Liver (tissue), 8 donors: ENCODE measurements at regions not wholly inside any gene's neighbourhood (a gene's known extent, or its start where the extent isn't known, plus 50 kb on each side); places are given as distances from the start of the nearest gene placed in this dataset.
"Not testable (repeated sequence)": the region's sequence is repeated elsewhere in the genome, so short reads cannot be mapped to it uniquely, and the experiment has no call there.

Source experiments
- DNase-seq: peaks from one replicate; pipeline ENCODE4 v3.0.0-alpha.2; 2017; ENCODE audit warnings: low spot score
- H3K27ac ChIP-seq, 2 donors: one replicate each; pipeline ENCODE4 v1.7.0; 2013; ENCODE audit warnings: inconsistent platforms in 2 of 2, low read length in 2 of 2, control low read depth in 1 of 2, low read depth in 1 of 2, mild to moderate bottlenecking in 1 of 2
- H3K27me3 ChIP-seq, 4 donors: one replicate each; pipeline versions ENCODE4 v1.6.1 to v1.7.0; 2013; ENCODE audit warnings: low read length in 3 of 4, inconsistent platforms in 1 of 4, mild to moderate bottlenecking in 1 of 4, moderate library complexity in 1 of 4; ENCODE audit not compliant: control insufficient read depth in 4 of 4, insufficient read depth in 4 of 4
- H3K36me3 ChIP-seq, 4 donors: one replicate each; pipeline versions ENCODE4 v1.6.1 to v1.7.0; 2013; ENCODE audit warnings: low read length in 3 of 4, mild to moderate bottlenecking in 3 of 4, low read depth in 1 of 4, moderate library complexity in 1 of 4; ENCODE audit not compliant: control insufficient read depth in 4 of 4, insufficient read depth in 3 of 4
- H3K4me1 ChIP-seq, 4 donors: one replicate each; pipeline versions ENCODE4 v1.6.1 to v1.7.0; 2013; ENCODE audit warnings: low read length in 3 of 4, mild to moderate bottlenecking in 3 of 4, moderate library complexity in 1 of 4; ENCODE audit not compliant: control insufficient read depth in 4 of 4, insufficient read depth in 4 of 4
- H3K4me3 ChIP-seq, 3 donors: one replicate each; pipeline versions ENCODE4 v1.6.1 to v1.7.0; 2013; ENCODE audit warnings: low read length in 3 of 3, control low read depth in 1 of 3, low read depth in 1 of 3, mild to moderate bottlenecking in 1 of 3
- H3K9ac ChIP-seq, 2 donors: one replicate each; pipeline ENCODE4 v1.7.0; 2013; ENCODE audit warnings: low read length in 2 of 2, mild to moderate bottlenecking in 2 of 2, moderate library complexity in 2 of 2, control low read depth in 1 of 2, low read depth in 1 of 2
- H3K9me3 ChIP-seq, 4 donors: one replicate each; pipeline versions ENCODE4 v1.6.1 to v1.7.0; 2013; ENCODE audit warnings: low read length in 3 of 4; ENCODE audit not compliant: control insufficient read depth in 4 of 4
- EGR1 ChIP-seq, 2 donors: IDR thresholded peaks; 2 replicates each; pipeline ENCODE4 v1.6.1; 2016 to 2018; ENCODE audit warnings: antibody characterized with exemption in 2 of 2, low read depth in 2 of 2
- FOXA1 ChIP-seq: IDR thresholded peaks from 2 replicates; pipeline ENCODE4 v1.6.1; 2016; ENCODE audit warnings: antibody characterized with exemption
- FOXA2 ChIP-seq: IDR thresholded peaks from 2 replicates; pipeline ENCODE4 v1.6.1; 2016; ENCODE audit warnings: antibody characterized with exemption
- GABPA ChIP-seq, 2 donors: IDR thresholded peaks in 1 of 2; conservative IDR thresholded peaks in 1 of 2; 2 replicates each; pipeline ENCODE4 v1.6.1; 2016; ENCODE audit warnings: antibody characterized with exemption in 2 of 2, mild to moderate bottlenecking in 1 of 2, moderate library complexity in 1 of 2
- HNF4G ChIP-seq: IDR thresholded peaks from 2 replicates; pipeline ENCODE4 v1.6.1; 2016; ENCODE audit warnings: antibody characterized with exemption
- NR2F2 ChIP-seq: IDR thresholded peaks from 2 replicates; pipeline ENCODE4 v1.6.1; 2016; ENCODE audit warnings: antibody characterized with exemption
- RAD21 ChIP-seq, 2 donors: IDR thresholded peaks; 2 replicates each; pipeline ENCODE4 v1.6.1; 2016; ENCODE audit warnings: antibody characterized with exemption in 2 of 2, mild to moderate bottlenecking in 2 of 2
- RXRA ChIP-seq, 2 donors: IDR thresholded peaks; 2 replicates each; pipeline ENCODE4 v1.6.1; 2017 to 2018; ENCODE audit warnings: antibody characterized with exemption in 2 of 2, mild to moderate bottlenecking in 1 of 2
- SP1 ChIP-seq: IDR thresholded peaks from 2 replicates; pipeline ENCODE4 v1.6.1; 2018; ENCODE audit warnings: antibody characterized with exemption, mild to moderate bottlenecking
- YY1 ChIP-seq: IDR thresholded peaks from 2 replicates; pipeline ENCODE4 v1.6.1; 2016; ENCODE audit warnings: antibody characterized with exemption, mild to moderate bottlenecking
- WGBS: extraction: QIAGEN DNeasy Blood & Tissue Kit; methylation state at CpG from one replicate; pipeline ENCODE4 v1.1.7; 2013; 5-methylcytosine and 5-hydroxymethylcytosine counted together
- TF ChIP-seq, protein P1 (sequence below): IDR thresholded peaks from 2 replicates; pipeline ENCODE4 v1.6.1; 2016; ENCODE audit warnings: antibody characterized with exemption, mild to moderate bottlenecking
- TF ChIP-seq, protein P2 (sequence below): fragments of 150-350 bp; IDR thresholded peaks from 2 replicates; pipeline ENCODE4 v1.5.1; 2017; ENCODE audit warnings: improper control_type of control experiment, low read depth, low read length; ENCODE audit not compliant: missing input control
- TF ChIP-seq, protein P3 (sequence below): IDR thresholded peaks from 2 replicates; pipeline ENCODE4 v1.6.1; 2016; ENCODE audit warnings: antibody characterized with exemption
- TF ChIP-seq, protein P4 (sequence below): IDR thresholded peaks from 2 replicates; pipeline ENCODE4 v1.6.1; 2016; ENCODE audit warnings: antibody characterized with exemption
- TF ChIP-seq, protein P5 (sequence below): IDR thresholded peaks from 2 replicates; pipeline ENCODE4 v1.6.1; 2016; ENCODE audit warnings: antibody characterized with exemption
- donor health status: healthy.
- donor health status: healthy.
- donor health status: healthy.
- donor health status: healthy.
- donor health status: healthy.

DNA sequence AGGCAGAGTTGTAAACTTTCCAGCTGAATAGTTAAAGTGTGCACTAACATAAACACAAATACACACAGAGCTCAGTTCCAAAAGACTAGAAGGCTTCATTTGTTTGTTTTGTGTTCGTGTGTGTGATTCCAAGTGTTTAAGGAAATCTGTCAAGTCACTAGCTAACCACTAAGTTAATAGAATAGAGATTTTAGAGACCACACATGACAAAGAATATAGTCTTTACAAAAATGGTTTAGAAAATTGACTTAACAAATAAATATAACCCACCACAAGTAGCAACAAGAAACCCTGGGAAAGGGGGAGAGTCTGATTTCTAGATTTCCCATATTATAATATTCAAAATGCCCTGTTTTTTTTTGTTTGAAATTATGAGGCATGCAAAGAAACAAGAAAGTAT, 209.4 kb downstream of the FZD1 start:
- DNase-seq, result no peak
- H3K4me1 ChIP-seq, result no peaks in the 10 kb centered on the region
- peaks cover 0 to 10% (median 1%) of the 10 kb centered on the region in 4 donors for H3K9me3 ChIP-seq
- WGBS, result 55% methylated on average over 1 of the region's 1 CpG
- TF ChIP-seq, protein P1, sequence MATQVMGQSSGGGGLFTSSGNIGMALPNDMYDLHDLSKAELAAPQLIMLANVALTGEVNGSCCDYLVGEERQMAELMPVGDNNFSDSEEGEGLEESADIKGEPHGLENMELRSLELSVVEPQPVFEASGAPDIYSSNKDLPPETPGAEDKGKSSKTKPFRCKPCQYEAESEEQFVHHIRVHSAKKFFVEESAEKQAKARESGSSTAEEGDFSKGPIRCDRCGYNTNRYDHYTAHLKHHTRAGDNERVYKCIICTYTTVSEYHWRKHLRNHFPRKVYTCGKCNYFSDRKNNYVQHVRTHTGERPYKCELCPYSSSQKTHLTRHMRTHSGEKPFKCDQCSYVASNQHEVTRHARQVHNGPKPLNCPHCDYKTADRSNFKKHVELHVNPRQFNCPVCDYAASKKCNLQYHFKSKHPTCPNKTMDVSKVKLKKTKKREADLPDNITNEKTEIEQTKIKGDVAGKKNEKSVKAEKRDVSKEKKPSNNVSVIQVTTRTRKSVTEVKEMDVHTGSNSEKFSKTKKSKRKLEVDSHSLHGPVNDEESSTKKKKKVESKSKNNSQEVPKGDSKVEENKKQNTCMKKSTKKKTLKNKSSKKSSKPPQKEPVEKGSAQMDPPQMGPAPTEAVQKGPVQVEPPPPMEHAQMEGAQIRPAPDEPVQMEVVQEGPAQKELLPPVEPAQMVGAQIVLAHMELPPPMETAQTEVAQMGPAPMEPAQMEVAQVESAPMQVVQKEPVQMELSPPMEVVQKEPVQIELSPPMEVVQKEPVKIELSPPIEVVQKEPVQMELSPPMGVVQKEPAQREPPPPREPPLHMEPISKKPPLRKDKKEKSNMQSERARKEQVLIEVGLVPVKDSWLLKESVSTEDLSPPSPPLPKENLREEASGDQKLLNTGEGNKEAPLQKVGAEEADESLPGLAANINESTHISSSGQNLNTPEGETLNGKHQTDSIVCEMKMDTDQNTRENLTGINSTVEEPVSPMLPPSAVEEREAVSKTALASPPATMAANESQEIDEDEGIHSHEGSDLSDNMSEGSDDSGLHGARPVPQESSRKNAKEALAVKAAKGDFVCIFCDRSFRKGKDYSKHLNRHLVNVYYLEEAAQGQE, result no peak
- TF ChIP-seq, protein P2, sequence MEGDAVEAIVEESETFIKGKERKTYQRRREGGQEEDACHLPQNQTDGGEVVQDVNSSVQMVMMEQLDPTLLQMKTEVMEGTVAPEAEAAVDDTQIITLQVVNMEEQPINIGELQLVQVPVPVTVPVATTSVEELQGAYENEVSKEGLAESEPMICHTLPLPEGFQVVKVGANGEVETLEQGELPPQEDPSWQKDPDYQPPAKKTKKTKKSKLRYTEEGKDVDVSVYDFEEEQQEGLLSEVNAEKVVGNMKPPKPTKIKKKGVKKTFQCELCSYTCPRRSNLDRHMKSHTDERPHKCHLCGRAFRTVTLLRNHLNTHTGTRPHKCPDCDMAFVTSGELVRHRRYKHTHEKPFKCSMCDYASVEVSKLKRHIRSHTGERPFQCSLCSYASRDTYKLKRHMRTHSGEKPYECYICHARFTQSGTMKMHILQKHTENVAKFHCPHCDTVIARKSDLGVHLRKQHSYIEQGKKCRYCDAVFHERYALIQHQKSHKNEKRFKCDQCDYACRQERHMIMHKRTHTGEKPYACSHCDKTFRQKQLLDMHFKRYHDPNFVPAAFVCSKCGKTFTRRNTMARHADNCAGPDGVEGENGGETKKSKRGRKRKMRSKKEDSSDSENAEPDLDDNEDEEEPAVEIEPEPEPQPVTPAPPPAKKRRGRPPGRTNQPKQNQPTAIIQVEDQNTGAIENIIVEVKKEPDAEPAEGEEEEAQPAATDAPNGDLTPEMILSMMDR, result no peak
- no peak for TF ChIP-seq GABPA (IDR thresholded peaks at IDR 0.05 in 1 of 2, conservative IDR thresholded peaks at IDR 0.05 in 1 of 2)
- TF ChIP-seq RAD21 (IDR thresholded peaks at IDR 0.05), result no peak
- no peak for TF ChIP-seq RXRA (IDR thresholded peaks at IDR 0.05)
- TF ChIP-seq, protein P3, sequence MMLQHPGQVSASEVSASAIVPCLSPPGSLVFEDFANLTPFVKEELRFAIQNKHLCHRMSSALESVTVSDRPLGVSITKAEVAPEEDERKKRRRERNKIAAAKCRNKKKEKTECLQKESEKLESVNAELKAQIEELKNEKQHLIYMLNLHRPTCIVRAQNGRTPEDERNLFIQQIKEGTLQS, result no peak
- TF ChIP-seq, protein P4, sequence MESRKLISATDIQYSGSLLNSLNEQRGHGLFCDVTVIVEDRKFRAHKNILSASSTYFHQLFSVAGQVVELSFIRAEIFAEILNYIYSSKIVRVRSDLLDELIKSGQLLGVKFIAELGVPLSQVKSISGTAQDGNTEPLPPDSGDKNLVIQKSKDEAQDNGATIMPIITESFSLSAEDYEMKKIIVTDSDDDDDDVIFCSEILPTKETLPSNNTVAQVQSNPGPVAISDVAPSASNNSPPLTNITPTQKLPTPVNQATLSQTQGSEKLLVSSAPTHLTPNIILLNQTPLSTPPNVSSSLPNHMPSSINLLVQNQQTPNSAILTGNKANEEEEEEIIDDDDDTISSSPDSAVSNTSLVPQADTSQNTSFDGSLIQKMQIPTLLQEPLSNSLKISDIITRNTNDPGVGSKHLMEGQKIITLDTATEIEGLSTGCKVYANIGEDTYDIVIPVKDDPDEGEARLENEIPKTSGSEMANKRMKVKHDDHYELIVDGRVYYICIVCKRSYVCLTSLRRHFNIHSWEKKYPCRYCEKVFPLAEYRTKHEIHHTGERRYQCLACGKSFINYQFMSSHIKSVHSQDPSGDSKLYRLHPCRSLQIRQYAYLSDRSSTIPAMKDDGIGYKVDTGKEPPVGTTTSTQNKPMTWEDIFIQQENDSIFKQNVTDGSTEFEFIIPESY, result no peak
- TF ChIP-seq SP1, result no peak
- TF ChIP-seq, protein P5, sequence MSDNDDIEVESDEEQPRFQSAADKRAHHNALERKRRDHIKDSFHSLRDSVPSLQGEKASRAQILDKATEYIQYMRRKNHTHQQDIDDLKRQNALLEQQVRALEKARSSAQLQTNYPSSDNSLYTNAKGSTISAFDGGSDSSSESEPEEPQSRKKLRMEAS, result no peak
- no peak for TF ChIP-seq FOXA1
- no peak for TF ChIP-seq EGR1 (IDR thresholded peaks at IDR 0.05; ENCODE audit: low read depth in 2 of 2)
- no peak for TF ChIP-seq NR2F2
- TF ChIP-seq FOXA2, result no peak
- TF ChIP-seq HNF4G, result no peak
- TF ChIP-seq YY1, result no peak
- H3K27ac ChIP-seq, result no peak overlapping the region
- H3K36me3 ChIP-seq, result no peaks in the 10 kb centered on the region
- H3K27me3 ChIP-seq, result no peaks in the 10 kb centered on the region
- no peak overlapping the region for H3K9ac ChIP-seq
- no peak overlapping the region for H3K4me3 ChIP-seq

DNA sequence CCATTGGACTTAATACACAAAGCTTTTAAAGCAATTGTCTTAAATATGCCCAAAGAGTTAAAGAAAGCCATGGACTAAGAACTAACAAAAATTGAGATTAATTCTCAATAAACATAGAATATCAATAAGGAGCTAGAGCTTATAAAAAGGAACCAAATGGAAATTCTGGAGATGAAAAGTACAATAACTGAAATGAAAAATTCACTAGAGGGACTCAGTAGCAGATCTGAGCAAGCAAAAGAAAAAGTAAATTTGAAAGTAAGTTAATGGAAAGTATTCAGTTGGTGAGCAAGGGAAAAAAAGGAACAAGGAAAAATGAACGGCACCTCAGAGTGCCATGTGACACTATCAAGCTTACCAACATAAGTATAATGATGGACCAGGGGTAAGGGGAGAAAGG, 209.8 kb downstream of the FZD1 start:
- Histone ChIP-seq H3K9ac (no peak overlapping the region), H3K27me3 (no peaks in the 10 kb centered on the region), H3K4me1 (no peaks in the 10 kb centered on the region), H3K4me3 (no peak overlapping the region), H3K27ac (no peak overlapping the region), H3K9me3 (peaks cover 0 to 10% (median 1%) of the 10 kb centered on the region in 4 donors), H3K36me3 (no peaks in the 10 kb centered on the region)
- DNase-seq, result no peak
- TF ChIP-seq, protein P1, result no peak
- TF ChIP-seq EGR1 (IDR thresholded peaks at IDR 0.05; ENCODE audit: low read depth in 2 of 2), result no peak
- WGBS, result 84% methylated on average over 1 of the region's 1 CpG

DNA sequence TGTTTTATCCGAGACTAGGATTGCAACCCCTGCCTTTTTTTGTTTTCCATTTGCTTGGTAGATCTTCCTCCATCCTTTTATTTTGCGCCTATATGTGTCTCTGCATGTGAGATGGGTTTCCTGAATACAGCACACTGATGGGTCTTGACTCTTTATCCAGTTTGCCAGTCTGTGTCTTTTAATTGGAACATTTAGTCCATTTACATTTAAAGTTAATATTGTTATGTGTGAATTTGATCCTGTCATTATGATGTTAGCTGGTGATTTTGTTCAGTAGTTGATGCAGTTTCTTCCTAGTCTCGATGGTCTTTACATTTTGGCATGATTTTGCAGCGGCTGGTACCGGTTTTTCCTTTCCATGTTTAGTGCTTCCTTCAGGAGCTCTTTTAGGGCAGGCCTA, 216.2 kb downstream of the FZD1 start:
- WGBS, result 80% methylated on average over 5 of the region's 5 CpGs
- H3K27me3 ChIP-seq, H3K9me3 ChIP-seq, H3K4me3 ChIP-seq, H3K27ac ChIP-seq, H3K4me1 ChIP-seq, H3K36me3 ChIP-seq, H3K9ac ChIP-seq, DNase-seq: not testable (repeated sequence)
